SK-N-MC (cell line): ENCODE measurements at regions not wholly inside any gene's neighbourhood (a gene's known extent, or its start where the extent isn't known, plus 50 kb on each side); places are given as distances from the start of the nearest gene placed in this dataset.

Experiments
- EZH2 ChIP-seq: fragments of 200-600 bp; sonication (generic); IDR thresholded peaks from one replicate; pipeline ENCODE4 v1.6.1; 2017; ENCODE audit warnings: antibody characterized with exemption
- FOXP2 ChIP-seq: optimal IDR thresholded peaks from 2 replicates; pipeline ENCODE3; 2011; ENCODE audit warnings: mild to moderate bottlenecking, moderate library complexity; ENCODE audit not compliant: insufficient read depth; ENCODE audit errors: extremely low read length, control extremely low read depth
- POLR2AphosphoS5 ChIP-seq: IDR thresholded peaks from 2 replicates; pipeline ENCODE4 v1.6.1; 2012; ENCODE audit warnings: mild to moderate bottlenecking, low read depth, low read length, borderline replicate concordance

- TF ChIP-seq POLR2AphosphoS5 (no peak), EZH2 (no peak), FOXP2 (no peak)
Observed at GRCh38 chr13:50200988-50201387, 185.7 kb downstream of the KCNRG start.
